T-helper 2 cell treated with Interferon-gamma antibody and Interleukin-4, amounts not matched to agents 100 ng/mL and 5 ng/mL, for 36 hours (primary cell): ENCODE measurements at regions not wholly inside any gene's neighbourhood (a gene's known extent, or its start where the extent isn't known, plus 50 kb on each side); places are given as distances from the start of the nearest gene placed in this dataset.

ENCODE experiments used
- intact Hi-C: fragments of 100-400 bp; cut with micrococcal nuclease; formaldehyde crosslinking; loops from one replicate; pipeline ENCODE4 v1.15.1; 2023

- intact Hi-C loops: no loop called here
Measured at GRCh38 chr2:184520441-184520840, 77.9 kb upstream of the ZNF804A start.

- intact Hi-C loops: no loop called here
Measured at GRCh38 chr2:184523732-184524131, 74.6 kb upstream of the ZNF804A start.

GRCh38 chr2:184524551-184525382, 73.6 kb upstream of the ZNF804A start:
- intact Hi-C loops: no loop called here

GRCh38 chr2:184527058-184527457, 71.3 kb upstream of the ZNF804A start:
- intact Hi-C loops: no loop called here

- intact Hi-C loops: no loop called here
Measured at GRCh38 chr2:184528119-184528518, 70.2 kb upstream of the ZNF804A start.

GRCh38 chr2:184530239-184530638, 68.1 kb upstream of the ZNF804A start:
- intact Hi-C loops: no loop called here

GRCh38 chr2:184530959-184531358, 67.4 kb upstream of the ZNF804A start:
- intact Hi-C loops: no loop called here

- intact Hi-C loops: no loop called here
Measured at GRCh38 chr2:184532551-184532950, 65.8 kb upstream of the ZNF804A start.

- intact Hi-C loops: no loop called here
Measured at GRCh38 chr2:184534986-184535385, 63.3 kb upstream of the ZNF804A start.

GRCh38 chr2:184540246-184540789, 58.0 kb upstream of the ZNF804A start:
- intact Hi-C loops: no loop called here

- intact Hi-C loops: no loop called here
Measured at GRCh38 chr2:184541591-184541990, 56.7 kb upstream of the ZNF804A start.

- intact Hi-C loops: no loop called here
Measured at GRCh38 chr2:184543832-184544231, 54.5 kb upstream of the ZNF804A start.
